ENCODE measurements at regions not wholly inside any gene's neighbourhood (a gene's known extent, or its start where the extent isn't known, plus 50 kb on each side); places are given as distances from the start of the nearest gene placed in this dataset.

GRCh38 chr14:101206556-101206955 is 303.0 kb upstream of the RTL1 start:
- no peak for TF ChIP-seq POLR2A (IDR thresholded peaks at IDR 0.05; ENCODE audit: low read depth, low read length)
- no peak for TF ChIP-seq POLR2AphosphoS5 (IDR thresholded peaks at IDR 0.05; ENCODE audit: low read depth, low read length)
- TF ChIP-seq TAF1 (IDR thresholded peaks at IDR 0.05; ENCODE audit: borderline replicate concordance, low read depth, low read length): no peak

Measured in GM12892 (cell line).